GM21367 (cell line): ENCODE measurements at regions not wholly inside any gene's neighbourhood (a gene's known extent, or its start where the extent isn't known, plus 50 kb on each side); places are given as distances from the start of the nearest gene placed in this dataset.

Experiments used
- ATAC-seq: cut with Tn5 transposase; IDR thresholded peaks from one replicate; pipeline ENCODE4 v1.9.1; 2021; ENCODE audit not compliant: unreplicated experiment

DNA sequence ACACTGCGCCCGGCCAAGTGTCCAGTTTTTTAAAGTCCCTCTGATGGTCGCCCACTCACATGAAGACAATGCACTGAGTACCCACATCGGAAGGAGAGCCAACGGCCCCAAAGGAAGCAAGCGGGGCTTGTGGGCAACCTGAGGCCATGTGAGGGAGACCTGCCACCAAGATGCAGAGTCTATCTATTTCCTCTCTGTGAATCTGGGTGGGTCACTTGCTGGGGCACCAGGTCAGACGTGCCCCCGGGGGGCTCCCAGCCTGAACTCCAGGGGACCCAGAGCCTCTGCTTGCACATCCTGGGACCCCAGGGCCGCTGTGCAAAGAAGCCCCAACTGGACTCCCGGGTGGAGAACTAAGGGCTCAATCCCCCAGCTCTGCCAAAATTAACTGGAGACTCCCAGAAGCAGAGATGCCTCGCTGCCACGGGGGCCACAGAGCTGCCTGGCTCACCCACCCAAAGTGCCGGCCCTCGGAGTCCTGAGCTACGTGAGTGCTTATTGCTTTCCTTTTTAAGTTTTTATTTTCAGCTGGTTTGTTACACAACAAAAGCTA lies 106.4 kb downstream of the BRD1 start:
- ATAC-seq = no peak

DNA sequence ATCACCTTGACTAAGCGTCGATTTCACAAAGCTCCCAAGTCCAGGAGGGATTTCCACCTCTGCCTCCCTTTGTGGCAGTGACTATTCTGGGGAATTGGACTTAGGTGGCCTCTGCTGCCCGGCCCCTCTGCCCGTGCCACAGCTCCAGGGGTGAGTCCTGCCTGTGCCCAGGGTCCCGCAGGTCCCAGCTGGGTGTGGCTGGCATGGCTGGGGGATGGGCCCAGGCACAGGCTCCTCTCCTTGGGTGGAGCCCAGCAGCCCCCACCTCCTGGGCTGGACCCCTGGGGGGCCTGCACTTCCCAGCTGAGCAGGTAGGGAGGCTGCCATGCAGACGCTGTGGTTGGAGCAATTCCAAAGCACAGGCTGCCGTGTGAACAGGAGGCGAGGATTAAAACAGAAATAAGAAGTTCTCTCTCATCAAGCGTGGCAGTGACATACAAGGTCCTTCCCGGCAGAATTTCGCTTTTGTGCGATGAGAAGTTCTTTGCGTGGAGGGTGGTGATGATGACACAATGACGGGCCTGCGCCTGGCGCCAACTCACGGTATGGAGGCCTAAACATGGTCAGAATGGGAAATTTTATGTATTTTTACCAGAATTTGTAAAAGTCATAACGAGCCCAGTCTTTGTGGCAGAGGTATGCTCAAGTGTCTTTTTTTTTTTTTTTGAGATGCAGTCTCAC lies 107.3 kb downstream of the BRD1 start:
- ATAC-seq = no peak

DNA sequence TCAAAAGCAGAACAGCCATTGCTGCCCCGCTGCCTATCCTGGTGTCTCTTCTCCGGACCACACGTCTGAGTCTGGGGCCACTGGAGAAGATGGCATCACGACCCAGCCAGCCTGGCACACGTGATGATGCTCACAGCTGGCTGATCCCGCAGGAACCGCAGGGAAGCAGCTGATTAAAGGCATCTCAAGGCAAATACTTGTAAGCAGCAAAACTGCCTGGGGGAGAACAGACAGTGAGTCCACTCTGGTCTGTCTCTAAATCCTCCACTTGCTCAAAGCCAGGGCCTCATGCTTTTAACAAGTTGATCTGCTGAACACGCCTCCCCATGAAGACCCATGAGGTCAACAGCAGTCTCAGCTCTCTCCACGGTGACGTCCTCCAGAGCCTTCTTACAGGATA lies 108.6 kb downstream of the BRD1 start:
- ATAC-seq = no peak

DNA sequence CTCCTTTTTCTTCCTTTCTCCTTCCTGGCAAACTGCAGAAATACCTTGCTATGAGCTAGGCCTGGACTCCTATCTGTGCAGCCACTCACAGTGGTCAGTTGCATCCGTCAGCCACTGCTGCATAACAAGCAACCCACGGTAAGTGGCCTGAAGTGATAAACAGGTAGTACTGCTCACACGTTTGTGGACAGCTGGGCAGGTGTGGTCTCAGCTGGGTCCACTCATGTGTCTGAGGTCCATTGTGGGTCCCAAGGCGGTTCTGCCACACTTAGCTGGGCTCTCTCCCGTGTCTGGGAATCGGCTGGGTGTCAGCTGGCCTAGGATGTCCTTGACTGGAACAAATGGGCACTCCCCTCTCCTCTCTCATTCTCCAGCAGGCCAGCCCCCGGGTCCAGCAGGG lies 109.3 kb downstream of the BRD1 start:
- no peak for ATAC-seq

DNA sequence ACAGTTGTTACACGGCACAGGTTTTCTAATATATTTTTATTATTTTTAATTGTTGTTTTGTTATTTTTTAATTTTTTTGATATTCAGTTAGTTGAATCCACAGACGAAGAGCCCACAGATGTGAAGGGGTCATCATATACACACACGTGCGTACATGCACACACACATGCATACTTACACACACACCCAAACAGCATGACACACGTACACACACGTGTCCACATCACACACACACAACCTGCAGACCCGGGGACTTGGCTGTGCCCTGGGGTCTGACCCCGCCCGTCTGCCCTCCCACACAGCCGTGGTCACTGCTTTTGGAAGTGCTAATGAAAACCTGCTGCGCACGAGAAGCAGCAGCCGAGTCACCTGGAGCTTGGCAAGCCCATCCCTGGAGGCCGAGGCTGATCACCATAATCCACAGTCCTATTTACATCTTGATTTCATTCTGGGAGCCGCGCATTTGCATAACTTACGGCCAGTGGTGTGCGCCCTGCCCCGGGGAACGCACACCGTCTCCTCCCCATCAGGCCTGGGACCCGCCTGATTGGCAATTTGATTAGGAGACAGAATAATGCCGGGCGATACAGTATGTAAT lies 110.3 kb downstream of the BRD1 start:
- no peak for ATAC-seq

DNA sequence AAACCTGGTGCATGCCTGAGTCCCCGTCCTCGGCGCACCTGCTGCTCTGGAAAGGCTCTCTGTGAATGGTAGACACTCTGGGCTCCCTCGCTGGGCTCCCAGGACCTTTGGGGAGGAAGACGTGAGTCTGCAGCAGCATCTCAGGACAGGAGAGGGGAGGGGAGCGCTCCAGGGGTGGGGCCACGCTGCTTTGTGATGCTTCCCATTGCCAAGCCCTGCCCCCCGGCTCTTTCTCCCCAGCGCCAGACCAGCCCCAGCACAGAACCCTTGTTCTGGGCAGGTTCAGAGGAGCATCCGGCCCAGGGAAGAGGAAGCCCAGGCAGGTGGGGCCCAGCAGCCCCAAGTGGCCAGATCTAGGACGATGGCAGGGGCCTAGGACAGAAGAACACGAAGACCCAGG lies 111.2 kb downstream of the BRD1 start:
- no peak for ATAC-seq

DNA sequence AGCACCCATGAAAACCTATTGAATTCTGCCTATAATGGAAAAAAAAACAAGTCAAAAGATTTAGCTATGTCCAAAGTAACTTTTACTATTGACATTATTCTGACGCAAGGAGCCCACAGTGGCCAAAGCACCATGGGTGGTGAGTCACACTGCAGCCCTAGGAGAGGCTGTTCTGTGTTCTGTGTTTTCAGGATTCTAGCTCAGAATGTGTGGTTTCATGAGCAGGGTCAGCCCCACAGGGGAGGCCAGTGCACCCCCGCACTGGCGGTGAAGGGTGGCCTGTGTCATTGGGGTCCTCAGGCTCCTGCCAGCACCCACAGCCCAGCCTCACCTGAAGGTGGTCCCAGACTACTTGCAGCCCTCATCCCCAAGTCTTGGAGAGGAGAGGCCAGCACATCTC lies 112.2 kb downstream of the BRD1 start:
- no peak for ATAC-seq

DNA sequence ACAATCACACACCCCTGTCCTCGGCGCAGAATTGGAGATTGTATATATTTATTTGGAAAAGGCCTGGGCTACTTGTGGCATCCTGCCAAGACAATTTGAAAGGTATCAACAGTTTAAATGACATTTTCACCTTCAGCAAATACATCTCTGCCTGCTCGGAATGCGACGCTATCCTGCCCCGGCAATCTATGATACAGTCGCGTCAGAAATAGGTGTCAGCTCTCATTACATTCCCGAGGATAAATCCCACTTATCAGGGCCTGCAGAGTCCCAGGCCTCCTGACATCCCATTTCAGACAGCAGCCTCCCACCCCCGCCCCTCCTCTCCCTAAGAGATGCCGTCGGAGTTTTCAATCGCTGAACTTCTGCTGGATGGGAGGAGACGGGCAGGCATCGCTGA lies 114.7 kb downstream of the BRD1 start:
- ATAC-seq = no peak

DNA sequence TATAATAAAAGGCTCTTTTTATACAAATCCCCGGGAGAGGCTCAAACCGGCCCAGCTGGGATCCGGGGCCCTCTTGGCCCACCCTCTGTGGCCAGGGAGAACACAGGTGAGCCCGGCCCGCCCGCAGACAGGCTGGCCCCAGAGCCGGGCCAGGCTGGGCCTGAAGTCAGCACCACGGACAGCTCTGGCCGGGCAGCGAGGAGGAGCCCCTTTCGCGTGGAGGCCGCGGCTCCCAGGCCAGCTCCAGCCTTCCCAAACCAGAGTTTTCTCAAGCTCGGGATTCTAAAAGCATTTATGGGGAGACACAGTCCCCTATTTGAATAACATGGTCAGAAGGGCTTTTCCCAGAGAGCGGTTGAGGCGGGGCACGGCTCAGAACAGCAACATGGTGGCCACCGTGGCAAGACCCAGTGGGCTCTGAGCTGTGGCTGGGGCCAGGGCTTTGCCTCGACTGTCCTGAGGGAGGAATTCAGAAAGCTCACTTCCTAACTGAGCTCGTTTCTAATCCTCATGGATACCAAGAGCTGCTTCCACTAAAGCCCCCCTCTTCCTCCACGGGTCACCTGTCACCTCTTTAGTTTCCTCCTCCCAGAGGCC lies 115.4 kb downstream of the BRD1 start:
- ATAC-seq = no peak

DNA sequence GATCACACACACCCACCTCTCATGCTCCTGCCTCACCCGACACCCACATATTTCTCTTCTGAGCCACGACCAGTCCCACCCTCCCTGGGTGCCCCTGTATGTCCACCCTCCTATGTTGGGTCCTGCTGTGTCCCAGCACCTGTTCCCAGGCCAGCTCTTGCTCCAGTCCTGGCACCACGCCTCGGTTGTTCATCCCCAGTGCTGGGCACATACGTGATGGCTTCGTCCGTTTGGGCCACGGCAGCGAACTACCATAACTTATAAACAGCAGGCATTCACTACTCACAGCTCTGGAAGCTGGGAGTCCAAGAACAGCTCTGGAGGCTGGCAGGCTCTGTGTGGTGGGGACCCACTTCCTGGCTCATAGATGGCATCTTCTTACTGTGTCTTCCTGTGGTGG lies 116.9 kb downstream of the BRD1 start:
- ATAC-seq = no peak

DNA sequence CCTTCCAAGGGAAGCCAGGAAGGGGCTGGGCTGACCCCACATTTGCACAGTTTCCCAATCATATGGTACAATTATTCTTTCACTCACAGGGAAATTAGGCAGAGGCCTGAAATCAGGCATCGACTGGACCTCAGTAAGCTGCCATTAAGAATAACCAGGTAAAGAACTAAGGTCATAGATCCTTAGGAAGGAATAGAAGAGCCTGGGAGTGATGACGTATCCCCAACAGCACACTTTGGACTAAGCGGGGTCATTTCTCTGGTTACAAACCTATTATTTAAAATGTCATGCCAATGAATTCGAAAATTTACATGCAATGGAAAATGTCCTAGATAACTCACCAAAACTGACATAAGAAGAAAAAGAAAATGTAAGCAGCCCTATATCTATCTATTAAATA lies 118.2 kb downstream of the BRD1 start:
- ATAC-seq = no peak

DNA sequence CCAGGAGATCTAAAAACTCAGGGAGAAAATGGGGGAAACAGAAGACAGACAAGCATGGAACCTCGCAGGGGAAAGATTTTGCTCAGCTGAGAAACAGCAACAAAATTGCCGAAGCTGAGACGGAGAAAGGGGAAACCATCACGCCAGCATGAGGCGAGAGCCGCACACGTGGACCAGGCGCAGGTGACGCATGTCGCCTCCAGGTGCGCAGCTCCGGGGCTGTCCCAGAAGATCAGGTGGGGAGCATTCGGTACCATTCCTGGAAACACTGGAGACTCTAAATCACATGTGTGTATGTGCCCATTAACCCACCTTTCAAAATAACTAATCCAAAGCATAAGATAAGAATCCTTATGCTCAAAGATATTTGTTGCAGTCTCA lies 121.7 kb downstream of the BRD1 start:
- no peak for ATAC-seq

DNA sequence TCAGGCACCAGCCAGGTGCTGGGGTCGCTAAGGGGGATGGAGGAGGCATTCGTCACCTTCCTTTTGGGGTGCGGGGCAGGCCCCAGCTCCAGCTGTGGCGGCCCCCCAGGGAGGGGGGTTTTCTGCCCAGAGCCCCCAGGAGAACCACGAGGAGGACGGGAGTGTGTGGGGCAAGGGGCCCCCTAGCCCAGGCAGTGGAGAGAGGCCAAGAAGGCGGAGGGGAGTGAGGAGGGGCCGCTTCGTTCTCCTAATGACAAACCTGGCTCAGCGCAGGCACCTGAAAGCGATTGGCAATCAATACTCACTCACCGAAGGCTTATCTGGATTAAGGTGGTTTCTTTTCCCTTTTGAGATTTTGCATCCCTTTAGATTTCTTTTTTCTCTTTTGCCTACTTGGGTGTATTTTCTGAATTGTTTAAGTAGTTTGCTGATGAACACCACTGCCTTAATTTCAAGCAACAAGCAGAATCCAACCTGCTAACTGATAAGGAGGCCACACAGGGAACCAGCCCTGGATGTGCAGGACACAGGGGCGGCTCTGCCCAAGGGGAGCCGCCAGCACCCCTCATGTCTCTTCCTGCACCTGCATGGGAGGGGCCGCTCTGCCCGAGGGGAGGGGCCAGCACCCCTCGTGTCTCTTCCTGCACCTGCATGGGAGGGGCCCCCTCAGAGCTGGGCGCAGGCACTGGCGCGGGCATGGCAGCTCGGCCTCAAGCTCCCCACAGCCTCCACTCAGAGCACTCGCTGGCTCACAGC lies 122.3 kb downstream of the BRD1 start:
- ATAC-seq = no peak

DNA sequence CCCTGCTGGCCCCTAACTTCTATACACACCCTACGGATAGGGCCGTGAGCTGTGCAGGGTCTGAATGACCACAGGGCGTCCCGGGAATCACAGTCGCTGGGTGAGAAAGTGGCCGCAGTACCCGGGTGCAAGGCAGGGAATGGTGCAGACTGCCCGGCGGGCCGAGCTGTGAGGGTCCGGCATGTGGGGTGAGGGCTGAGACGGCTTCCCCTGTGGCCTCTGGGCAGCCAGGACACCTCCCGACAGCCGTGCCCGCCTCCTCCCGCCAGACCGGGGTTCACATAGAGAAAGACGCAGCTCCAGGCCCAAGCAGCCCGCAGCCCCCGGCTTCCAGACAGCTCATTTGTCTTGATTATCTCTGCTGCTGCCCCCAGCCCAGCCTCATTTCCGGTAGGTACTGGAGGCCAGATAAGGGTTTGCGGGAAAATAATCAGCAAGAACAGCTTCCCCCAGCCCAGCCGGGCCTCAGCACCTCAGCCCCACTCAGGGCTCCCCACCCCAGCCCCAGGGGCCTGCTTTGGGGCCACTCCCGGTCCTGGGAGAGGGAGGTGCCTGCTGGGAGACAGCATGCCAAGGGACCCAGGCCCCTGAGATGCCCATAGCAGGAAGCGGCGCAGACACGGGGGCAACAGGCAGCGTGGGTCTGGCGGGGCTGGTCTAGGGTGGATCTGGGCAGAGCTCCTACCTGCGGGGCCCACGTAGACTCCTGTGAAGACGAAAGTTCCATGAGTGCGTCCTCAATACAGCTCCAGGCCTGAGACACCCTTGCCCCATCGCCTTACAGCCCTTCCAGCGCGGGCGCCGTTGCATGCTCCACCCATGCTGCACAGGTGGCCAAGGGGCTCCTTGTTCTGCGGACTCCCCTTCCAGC lies 123.1 kb downstream of the BRD1 start:
- no peak for ATAC-seq

DNA sequence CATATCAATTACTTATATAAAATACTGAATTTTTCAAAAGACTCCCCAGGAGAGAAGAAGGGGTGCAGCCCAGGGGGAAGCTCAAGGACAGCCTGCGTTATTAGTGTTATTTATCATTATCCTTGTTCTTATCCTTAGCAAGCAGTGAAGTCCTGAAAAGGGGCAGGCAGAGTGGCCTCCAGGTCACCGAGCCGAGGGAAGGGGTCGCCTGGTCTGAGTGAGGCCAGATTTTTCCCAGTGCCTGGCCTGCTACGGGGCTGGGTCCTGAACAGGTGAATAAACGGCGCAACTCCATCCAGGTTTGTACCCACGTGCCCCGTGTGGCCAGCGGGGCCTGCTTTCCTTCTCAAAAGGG lies 123.7 kb downstream of the BRD1 start:
- ATAC-seq = no peak

DNA sequence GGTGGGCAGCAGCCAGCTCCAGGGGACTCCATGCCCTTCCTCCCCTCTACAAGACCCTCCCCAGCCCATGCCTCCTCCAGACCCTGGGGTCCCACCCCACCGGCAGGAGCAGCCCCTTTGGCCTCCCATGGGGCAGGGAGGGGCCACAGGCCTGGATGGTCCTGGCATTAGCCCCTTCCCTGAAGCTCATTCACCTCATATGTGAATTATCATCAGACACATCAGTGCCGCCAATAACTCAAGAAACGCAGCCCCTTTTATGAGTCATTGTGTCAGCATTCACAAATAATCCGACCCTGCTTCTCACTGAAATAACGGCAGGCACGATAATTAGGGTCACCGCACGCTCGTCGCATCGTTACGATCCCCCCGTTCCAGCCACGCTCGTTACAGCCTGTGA lies 124.2 kb downstream of the BRD1 start:
- ATAC-seq = no peak

DNA sequence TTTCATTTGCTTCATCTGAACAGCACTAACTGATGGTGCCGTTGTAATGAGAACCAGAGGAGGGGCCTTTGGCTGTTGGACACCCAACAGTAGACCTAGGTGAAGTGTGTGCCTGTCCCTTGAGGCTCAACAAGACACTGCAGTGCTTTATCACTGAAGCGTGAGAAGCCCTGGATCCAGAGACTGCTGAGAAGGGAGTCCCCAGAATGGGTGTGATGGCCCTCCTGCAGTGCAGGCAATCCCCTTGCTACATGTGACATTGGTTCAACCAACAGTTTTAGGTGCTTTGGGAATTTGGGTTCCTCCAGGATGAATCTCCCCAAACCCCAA lies 125.6 kb downstream of the BRD1 start:
- no peak for ATAC-seq

DNA sequence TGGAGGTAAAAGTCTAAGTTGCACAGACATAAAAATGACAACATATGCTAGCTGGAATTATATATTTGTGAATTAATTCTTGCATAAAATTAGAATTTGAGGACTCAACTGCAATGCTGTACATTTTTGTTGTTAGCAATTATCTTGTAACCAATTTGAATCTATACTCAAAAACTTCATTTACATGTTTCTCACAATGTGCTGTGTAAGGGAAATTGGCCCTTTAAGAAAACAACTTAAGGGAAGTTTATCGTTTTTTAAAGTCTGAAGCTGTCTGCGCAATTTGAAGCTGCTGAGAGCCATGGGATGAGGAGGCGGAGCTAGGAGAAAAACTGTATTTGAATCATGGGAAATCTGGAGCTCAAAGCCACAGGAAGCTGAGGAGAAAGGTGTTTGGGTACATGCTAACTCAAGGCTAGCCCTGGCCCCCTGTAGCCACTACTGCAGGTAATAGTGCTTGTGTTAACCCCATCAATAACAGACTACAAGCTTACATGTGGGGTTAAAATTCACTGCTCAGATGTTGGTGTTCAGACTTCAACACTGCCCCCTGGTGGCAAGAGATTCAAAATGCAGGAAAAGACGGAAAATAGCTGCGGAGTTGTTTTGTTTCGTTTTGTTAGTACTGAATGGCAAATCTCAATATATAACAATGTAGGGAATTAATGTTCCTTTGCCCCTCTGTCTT lies 126.1 kb downstream of the BRD1 start:
- no peak for ATAC-seq

DNA sequence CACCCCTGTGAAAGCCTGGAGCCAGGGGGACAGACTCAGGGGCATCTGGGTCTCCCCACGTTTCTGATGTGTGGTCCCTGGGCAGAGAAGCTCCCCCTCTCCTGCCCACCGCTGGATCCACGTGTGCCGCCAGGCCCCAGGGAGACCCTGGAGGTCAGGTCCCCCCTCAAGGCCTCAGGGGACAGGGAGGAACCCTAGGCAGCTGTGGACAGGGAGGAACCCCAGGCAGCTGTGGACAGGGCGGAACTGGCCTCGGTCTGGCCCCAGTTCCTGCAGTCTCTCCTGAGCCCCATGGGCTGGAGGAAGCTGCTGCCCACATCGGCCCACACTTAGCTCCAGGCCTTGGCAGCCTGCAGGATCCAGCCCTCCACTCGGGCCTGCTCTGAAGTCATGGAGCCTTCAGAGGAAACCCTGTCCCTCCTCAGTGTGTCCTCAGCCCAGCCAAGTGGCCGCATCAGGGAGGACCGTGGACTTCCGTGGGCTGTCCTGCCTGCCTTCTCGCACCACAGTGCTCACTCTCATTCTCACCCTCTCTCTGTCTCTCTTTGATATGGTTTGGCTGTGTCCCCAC lies 127.7 kb downstream of the BRD1 start:
- no peak for ATAC-seq

DNA sequence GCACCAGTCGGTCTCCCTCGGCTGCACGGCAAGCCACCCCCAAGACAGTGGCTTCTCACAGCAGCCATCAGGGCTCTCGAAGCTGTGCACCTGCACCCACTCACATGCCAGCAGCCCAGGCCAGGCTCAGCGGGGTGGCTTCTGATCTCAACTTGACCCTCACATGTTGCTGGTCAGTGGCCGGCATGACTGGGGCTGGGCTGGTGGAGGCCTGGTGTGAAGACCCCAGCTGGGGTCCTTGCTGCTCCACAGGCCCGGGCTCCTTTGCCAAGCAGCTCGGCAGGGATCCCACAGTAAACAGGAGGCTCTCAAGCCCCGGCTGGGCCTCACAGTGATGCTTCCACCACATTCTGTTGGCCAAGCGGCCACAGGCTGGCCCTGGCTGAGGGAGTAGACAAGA lies 128.2 kb downstream of the BRD1 start:
- ATAC-seq = no peak
